ENCODE measurements at regions not wholly inside any gene's neighbourhood (a gene's known extent, or its start where the extent isn't known, plus 50 kb on each side); places are given as distances from the start of the nearest gene placed in this dataset.

GRCh38 chr9:18149471-18150011, 324.4 kb upstream of the ADAMTSL1 start:
- no peak for DNase-seq (ENCODE audit: low read depth in 2 of 2)

- DNase-seq (ENCODE audit: low read depth in 2 of 2) = no peak
Observed at GRCh38 chr9:18154661-18155060, 319.3 kb upstream of the ADAMTSL1 start.

GRCh38 chr9:18159254-18159653, 314.7 kb upstream of the ADAMTSL1 start:
- no peak for DNase-seq (ENCODE audit: low read depth in 2 of 2)

GRCh38 chr9:18163146-18163545, 310.8 kb upstream of the ADAMTSL1 start:
- no peak for DNase-seq (ENCODE audit: low read depth in 2 of 2)

- no peak for DNase-seq (ENCODE audit: low read depth in 2 of 2)
Observed at GRCh38 chr9:18167733-18168132, 306.2 kb upstream of the ADAMTSL1 start.

- DNase-seq (ENCODE audit: low read depth in 2 of 2) = no peak
Observed at GRCh38 chr9:18173923-18174322, 300.0 kb upstream of the ADAMTSL1 start.

GRCh38 chr9:18182636-18183035, 291.3 kb upstream of the ADAMTSL1 start:
- no peak for DNase-seq (ENCODE audit: low read depth in 2 of 2)

- DNase-seq (ENCODE audit: low read depth in 2 of 2) = no peak
Observed at GRCh38 chr9:18183974-18184373, 290.0 kb upstream of the ADAMTSL1 start.

GRCh38 chr9:18184401-18184800, 289.6 kb upstream of the ADAMTSL1 start:
- DNase-seq (ENCODE audit: low read depth in 2 of 2) = no peak

GRCh38 chr9:18185196-18185595, 288.8 kb upstream of the ADAMTSL1 start:
- DNase-seq (ENCODE audit: low read depth in 2 of 2) = no peak

GRCh38 chr9:18188971-18189370, 285.0 kb upstream of the ADAMTSL1 start:
- no peak for DNase-seq (ENCODE audit: low read depth in 2 of 2)

GRCh38 chr9:18189871-18190670, 283.9 kb upstream of the ADAMTSL1 start:
- no peak for DNase-seq (ENCODE audit: low read depth in 2 of 2)

- no peak for DNase-seq (ENCODE audit: low read depth in 2 of 2)
Observed at GRCh38 chr9:18190671-18191374, 283.1 kb upstream of the ADAMTSL1 start.

- no peak for DNase-seq (ENCODE audit: low read depth in 2 of 2)
Observed at GRCh38 chr9:18194316-18194715, 279.6 kb upstream of the ADAMTSL1 start.

GRCh38 chr9:18195223-18195622, 278.7 kb upstream of the ADAMTSL1 start:
- DNase-seq (ENCODE audit: low read depth in 2 of 2) = no peak

GRCh38 chr9:18202924-18203323, 271.0 kb upstream of the ADAMTSL1 start:
- no peak for DNase-seq (ENCODE audit: low read depth in 2 of 2)

GRCh38 chr9:18207735-18208134, 266.2 kb upstream of the ADAMTSL1 start:
- no peak for DNase-seq (ENCODE audit: low read depth in 2 of 2)

GRCh38 chr9:18208166-18209059, 265.5 kb upstream of the ADAMTSL1 start:
- DNase-seq (ENCODE audit: low read depth in 2 of 2) = no peak

- no peak for DNase-seq (ENCODE audit: low read depth in 2 of 2)
Observed at GRCh38 chr9:18215626-18216025, 258.3 kb upstream of the ADAMTSL1 start.

GRCh38 chr9:18216376-18216775, 257.6 kb upstream of the ADAMTSL1 start:
- no peak for DNase-seq (ENCODE audit: low read depth in 2 of 2)

GRCh38 chr9:18228101-18228500, 245.9 kb upstream of the ADAMTSL1 start:
- DNase-seq (ENCODE audit: low read depth in 2 of 2) = no peak
